ENCODE measurements at regions not wholly inside any gene's neighbourhood (a gene's known extent, or its start where the extent isn't known, plus 50 kb on each side); places are given as distances from the start of the nearest gene placed in this dataset.
A peak's percentile ranks its signal among the peaks of the same experiment; 100 is the strongest.

DNA sequence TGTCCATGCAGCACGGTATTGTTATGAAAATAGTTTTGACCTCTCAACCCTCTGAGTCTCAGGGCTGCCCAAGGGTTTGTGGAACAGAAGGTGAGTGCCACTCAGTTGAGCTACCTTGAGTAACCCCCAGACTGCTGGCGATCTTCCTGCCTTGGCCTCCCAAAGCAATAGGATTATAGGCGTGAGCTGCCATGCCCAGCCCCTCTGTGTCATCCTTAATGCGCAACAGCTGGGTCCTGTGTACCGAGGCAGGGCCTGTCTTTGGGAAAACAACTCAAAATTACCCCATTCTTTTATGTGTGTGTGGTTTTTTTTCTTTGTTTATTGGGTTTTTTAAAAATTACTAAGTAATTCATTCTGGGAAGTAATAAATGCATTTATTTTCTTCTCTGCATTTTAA, 78.3 kb upstream of the TPM1 start:
- no peak for ATAC-seq
- no peak for DNase-seq
- no peaks in the 10 kb centered on the region for H3K9me3 ChIP-seq
- TF ChIP-seq, protein P1, sequence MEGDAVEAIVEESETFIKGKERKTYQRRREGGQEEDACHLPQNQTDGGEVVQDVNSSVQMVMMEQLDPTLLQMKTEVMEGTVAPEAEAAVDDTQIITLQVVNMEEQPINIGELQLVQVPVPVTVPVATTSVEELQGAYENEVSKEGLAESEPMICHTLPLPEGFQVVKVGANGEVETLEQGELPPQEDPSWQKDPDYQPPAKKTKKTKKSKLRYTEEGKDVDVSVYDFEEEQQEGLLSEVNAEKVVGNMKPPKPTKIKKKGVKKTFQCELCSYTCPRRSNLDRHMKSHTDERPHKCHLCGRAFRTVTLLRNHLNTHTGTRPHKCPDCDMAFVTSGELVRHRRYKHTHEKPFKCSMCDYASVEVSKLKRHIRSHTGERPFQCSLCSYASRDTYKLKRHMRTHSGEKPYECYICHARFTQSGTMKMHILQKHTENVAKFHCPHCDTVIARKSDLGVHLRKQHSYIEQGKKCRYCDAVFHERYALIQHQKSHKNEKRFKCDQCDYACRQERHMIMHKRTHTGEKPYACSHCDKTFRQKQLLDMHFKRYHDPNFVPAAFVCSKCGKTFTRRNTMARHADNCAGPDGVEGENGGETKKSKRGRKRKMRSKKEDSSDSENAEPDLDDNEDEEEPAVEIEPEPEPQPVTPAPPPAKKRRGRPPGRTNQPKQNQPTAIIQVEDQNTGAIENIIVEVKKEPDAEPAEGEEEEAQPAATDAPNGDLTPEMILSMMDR (IDR thresholded peaks at IDR 0.05): no peak
- no peak for TF ChIP-seq POLR2A (IDR thresholded peaks at IDR 0.05)
- intact Hi-C loops (cut with DNase I): no loop called here
- H3K4me3 ChIP-seq: no peak overlapping the region
- H3K4me1 ChIP-seq: peaks cover 0 to 5% (median 0%) of the 10 kb centered on the region in 4 donors
- no peak overlapping the region for H3K27ac ChIP-seq
- 71% methylated on average over 5 of the region's 5 CpGs for WGBS (ENCODE audit: insufficient coverage, low coverage, low lambda C conversion rate, missing lambda C conversion rate)
- no peaks in the 10 kb centered on the region for H3K27me3 ChIP-seq
- H3K36me3 ChIP-seq: no peaks in the 10 kb centered on the region

DNA sequence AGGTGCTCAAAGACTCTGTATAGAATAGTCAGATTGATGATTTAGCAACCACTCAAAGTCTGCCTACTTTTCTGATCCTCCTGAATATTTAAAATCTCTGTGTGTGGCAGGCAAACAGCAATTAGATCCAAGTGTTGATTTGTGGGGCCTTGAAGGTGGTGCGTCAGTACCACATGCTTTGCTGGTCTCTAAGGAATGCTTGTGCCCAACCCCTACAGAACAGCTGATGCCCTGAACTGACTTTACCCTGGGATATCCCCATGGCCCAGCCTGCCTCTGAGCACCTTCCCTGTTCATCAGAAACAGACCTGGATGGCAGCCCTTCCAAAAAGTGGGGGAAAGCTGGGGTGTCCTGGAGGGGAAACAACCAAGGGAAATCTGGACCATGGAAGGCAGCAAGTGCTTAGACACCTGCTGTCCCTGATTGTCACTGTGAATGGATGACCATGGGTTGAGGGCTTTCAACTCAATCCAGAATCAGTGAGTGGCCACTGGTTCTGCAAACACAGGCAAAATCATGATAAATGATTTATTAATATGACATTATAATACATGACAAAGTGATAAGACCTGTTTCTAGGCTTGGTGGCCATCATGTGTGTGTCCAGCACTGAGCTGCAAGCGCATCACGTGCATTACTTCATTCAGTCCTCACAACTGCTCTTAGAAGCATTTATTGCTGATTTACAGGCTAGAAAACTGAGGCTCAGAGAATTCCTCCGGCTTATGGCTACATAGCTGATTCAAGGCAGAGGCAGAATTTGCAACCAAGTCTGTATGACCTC, 76.1 kb upstream of the TPM1 start:
- DNase-seq (no peak), ATAC-seq (no peak)
- no peaks in the 10 kb centered on the region for H3K36me3 ChIP-seq
- no peaks in the 10 kb centered on the region for H3K27me3 ChIP-seq
- no peak overlapping the region for H3K27ac ChIP-seq
- no peaks in the 10 kb centered on the region for H3K9me3 ChIP-seq
- 64% methylated on average over 3 of the region's 4 CpGs for WGBS (ENCODE audit: insufficient coverage, low coverage, low lambda C conversion rate, missing lambda C conversion rate)
- intact Hi-C loops (cut with DNase I): no loop called here
- no peak overlapping the region for H3K4me3 ChIP-seq
- no peaks in the 10 kb centered on the region for H3K4me1 ChIP-seq
- TF ChIP-seq, protein P1 (IDR thresholded peaks at IDR 0.05): no peak

DNA sequence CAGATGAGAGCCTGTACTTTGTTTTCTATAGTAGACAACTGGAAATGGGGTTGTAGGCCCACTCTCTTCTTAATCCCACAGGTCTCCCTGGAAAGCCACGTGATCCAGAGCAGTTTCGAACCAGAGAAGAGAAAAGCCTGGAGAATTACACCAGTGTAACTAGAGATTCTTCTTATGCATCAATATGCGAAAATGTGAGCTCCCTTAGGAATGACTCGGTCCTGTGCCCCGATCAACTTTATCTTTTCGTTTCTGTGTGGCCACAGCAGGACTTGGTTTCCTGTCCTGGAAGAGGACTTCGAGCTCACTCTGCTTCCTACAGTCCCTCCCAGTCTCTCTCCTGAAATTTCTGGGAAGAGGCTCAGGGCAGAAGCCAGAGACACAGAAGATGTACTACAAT, 73.8 kb upstream of the TPM1 start:
- H3K36me3 ChIP-seq: no peaks in the 10 kb centered on the region
- no peak for DNase-seq
- H3K27me3 ChIP-seq: no peaks in the 10 kb centered on the region
- 54% methylated on average over 7 of the region's 7 CpGs for WGBS (ENCODE audit: insufficient coverage, low coverage, low lambda C conversion rate, missing lambda C conversion rate)
- H3K27ac ChIP-seq: no peak overlapping the region
- H3K4me3 ChIP-seq: no peak overlapping the region
- intact Hi-C loops (cut with DNase I): no loop called here
- TF ChIP-seq POLR2A (IDR thresholded peaks at IDR 0.05): no peak
- TF ChIP-seq, protein P1 (IDR thresholded peaks at IDR 0.05): no peak
- peaks cover 0 to 15% (median 3%) of the 10 kb centered on the region in 4 donors for H3K4me1 ChIP-seq
- no peaks in the 10 kb centered on the region for H3K9me3 ChIP-seq
- ATAC-seq: no peak

DNA sequence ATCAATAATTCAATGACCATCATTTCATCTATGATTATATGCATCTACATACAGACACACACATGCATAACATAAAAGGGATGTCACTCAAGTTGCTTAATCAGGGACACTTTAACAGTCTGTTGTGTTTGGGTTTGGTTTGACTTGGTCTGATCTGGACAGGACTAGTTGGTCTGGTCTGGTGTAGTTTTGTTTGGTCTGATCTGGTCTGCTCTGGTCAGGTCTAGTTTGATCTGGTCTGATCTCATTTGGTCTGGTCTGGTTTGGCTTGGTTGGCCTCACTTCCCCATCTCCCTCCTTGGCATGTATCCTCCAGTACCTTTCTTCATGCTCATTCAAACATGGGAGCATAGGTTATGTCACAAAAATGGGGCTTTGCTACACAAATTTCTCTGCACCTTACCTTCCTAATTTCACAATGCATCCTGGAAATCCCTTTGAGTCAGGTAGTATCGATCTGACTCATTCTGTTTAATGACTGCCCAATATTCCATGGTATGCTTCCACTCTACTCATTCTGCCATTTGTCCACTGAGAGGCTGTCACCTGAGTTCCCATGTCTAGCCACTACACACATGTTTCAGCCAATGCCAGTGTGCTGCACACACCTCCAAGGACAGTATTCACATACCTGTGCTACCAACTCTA, 73.0 kb upstream of the TPM1 start:
- Histone ChIP-seq H3K27ac (no peak overlapping the region), H3K27me3 (no peaks in the 10 kb centered on the region), H3K36me3 (no peaks in the 10 kb centered on the region), H3K4me1 (peaks cover 0 to 15% (median 3%) of the 10 kb centered on the region in 4 donors), H3K9me3 (no peaks in the 10 kb centered on the region), H3K4me3 (no peak overlapping the region)
- ATAC-seq (peak in 1 of 4 donors; percentile 44), DNase-seq (no peak)
- 54% methylated on average over 1 of the region's 1 CpG for WGBS (ENCODE audit: insufficient coverage, low coverage, low lambda C conversion rate, missing lambda C conversion rate)
- TF ChIP-seq, protein P1 (IDR thresholded peaks at IDR 0.05): peak in 1 of 4 donors; percentile 4
- no peak for TF ChIP-seq POLR2A (IDR thresholded peaks at IDR 0.05)
- intact Hi-C loops (cut with DNase I): no loop called here
